Keratinocyte (primary cell): ENCODE measurements at regions not wholly inside any gene's neighbourhood (a gene's known extent, or its start where the extent isn't known, plus 50 kb on each side); places are given as distances from the start of the nearest gene placed in this dataset.

Experiments
- CTCF ChIP-seq, 3 experiments: IDR thresholded peaks in 1 of 3; conservative IDR thresholded peaks in 1 of 3; optimal IDR thresholded peaks in 1 of 3; 2 replicates in 2 of 3; 3 replicates in 1 of 3; pipeline versions ENCODE3 to v1.5.1; 2011; ENCODE audit warnings: low read length in 3 of 3, mild to moderate bottlenecking in 3 of 3, moderate library complexity in 2 of 3, control low read depth in 1 of 3, inconsistent platforms in 1 of 3; ENCODE audit not compliant: insufficient read depth in 2 of 3; ENCODE audit errors: extremely low read depth in 1 of 3
- EZH2 ChIP-seq: IDR thresholded peaks from one replicate; pipeline ENCODE4 v1.6.1; 2012; ENCODE audit warnings: inconsistent platforms, mild to moderate bottlenecking, low read length, moderate library complexity

DNA sequence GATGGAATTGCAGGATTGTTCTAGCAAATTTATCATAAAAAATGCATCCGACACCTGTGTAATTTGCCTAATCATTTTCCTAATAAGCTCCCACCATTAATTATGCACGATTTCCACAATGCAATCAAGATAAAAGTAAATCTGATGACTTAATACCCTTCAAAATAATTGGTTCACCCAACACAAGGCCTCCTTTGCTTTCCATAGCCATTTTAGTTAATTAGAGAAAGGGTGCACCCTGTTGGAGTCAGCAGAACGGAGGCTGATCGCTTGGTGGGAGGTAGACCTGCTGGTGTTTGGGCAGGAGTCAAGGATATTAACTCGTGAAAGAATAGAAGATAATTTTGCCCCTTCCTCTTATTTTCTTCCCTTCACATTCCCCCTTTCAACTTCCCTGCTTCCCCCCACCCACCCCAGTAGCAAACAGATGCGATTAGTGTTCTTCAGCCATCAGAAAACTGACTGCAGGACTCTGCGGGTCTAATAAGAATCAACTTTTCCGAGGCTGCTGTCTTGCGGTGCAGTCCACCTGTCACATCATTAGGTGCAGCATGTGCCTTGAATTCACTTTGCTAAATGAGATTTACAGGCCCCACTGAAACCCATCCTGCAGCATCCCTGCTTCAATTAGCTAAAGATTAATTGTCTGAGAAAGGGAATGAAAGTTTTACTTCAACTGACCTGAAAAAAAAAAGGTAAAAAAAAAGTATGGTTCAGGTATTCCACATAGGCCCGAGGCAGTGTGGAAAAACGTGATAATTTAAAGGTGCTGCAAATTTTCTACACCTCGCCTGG is 553.7 kb upstream of the LMO3 start:
- TF ChIP-seq CTCF (optimal IDR thresholded peaks at IDR 0.05 in 1 of 3, IDR thresholded peaks at IDR 0.05 in 1 of 3, conservative IDR thresholded peaks at IDR 0.05 in 1 of 3; ENCODE audit: extremely low read depth in 1 of 3, insufficient read depth in 2 of 3, low read length in 3 of 3): no peak
- no peak for TF ChIP-seq EZH2
